Chondrocyte (in vitro differentiated cells): ENCODE measurements at regions not wholly inside any gene's neighbourhood (a gene's known extent, or its start where the extent isn't known, plus 50 kb on each side); places are given as distances from the start of the nearest gene placed in this dataset.

Experiments used
- DNase-seq: peaks from one replicate; pipeline ENCODE4 v3.0.0; 2021; ENCODE audit warnings: mixed read lengths, low spot score
- H3K27ac Mint-ChIP-seq: one replicate; pipeline ENCODE4 v1.8.0; 2021; ENCODE audit warnings: mild to moderate bottlenecking, moderate library complexity, mixed read lengths; ENCODE audit not compliant: unreplicated experiment
- H3K27me3 Mint-ChIP-seq: 2 replicates; pipeline ENCODE4 v1.8.0; 2021; ENCODE audit warnings: low read depth, mixed read lengths
- H3K36me3 Mint-ChIP-seq: 2 replicates; pipeline ENCODE4 v1.8.0; 2021; ENCODE audit warnings: low read depth, mixed read lengths
- H3K4me1 Mint-ChIP-seq: 2 replicates; pipeline ENCODE4 v1.8.0; 2021; ENCODE audit warnings: low read depth, mild to moderate bottlenecking, mixed read lengths
- H3K4me3 Mint-ChIP-seq: one replicate; pipeline ENCODE4 v1.8.0; 2021; ENCODE audit warnings: mild to moderate bottlenecking, moderate library complexity, mixed read lengths; ENCODE audit not compliant: unreplicated experiment
- H3K9me3 Mint-ChIP-seq: 2 replicates; pipeline ENCODE4 v1.8.0; 2021; ENCODE audit warnings: low read depth, mixed read lengths
- TF ChIP-seq, protein P1 (sequence below): fragments of 200-600 bp; sonication (generic); IDR thresholded peaks from 2 replicates; pipeline ENCODE4 v1.5.0; 2021; ENCODE audit warnings: antibody characterized with exemption, mild to moderate bottlenecking, moderate library complexity

DNA sequence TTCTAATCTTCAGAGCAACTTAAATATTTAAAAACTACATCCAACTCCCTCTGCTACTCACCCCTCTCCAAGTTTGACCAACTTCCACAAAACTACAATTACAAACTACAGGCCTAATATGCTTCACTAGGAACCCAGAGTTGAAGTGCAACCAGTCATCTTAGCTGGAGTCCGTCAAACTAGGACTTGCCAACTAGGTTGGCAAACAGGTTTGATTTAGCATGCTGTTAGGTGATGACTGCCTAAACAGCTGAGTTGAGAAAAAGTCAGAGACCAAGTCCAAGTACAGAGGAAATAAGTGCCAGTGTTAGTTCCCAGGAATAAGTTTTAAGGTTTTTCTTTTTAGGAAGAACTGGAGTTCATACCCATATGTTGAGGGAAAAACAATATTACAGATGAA is 1109.0 kb downstream of the TUSC7 start:
- Mint-ChIP-seq H3K4me1 (no peaks in the 10 kb centered on the region), H3K4me3 (no peak overlapping the region), H3K36me3 (no peaks in the 10 kb centered on the region), H3K27me3 (peaks cover 16% of the 10 kb centered on the region), H3K9me3 (peaks cover 4% of the 10 kb centered on the region), H3K27ac (no peak overlapping the region)
- DNase-seq = no peak
- TF ChIP-seq, protein P1, sequence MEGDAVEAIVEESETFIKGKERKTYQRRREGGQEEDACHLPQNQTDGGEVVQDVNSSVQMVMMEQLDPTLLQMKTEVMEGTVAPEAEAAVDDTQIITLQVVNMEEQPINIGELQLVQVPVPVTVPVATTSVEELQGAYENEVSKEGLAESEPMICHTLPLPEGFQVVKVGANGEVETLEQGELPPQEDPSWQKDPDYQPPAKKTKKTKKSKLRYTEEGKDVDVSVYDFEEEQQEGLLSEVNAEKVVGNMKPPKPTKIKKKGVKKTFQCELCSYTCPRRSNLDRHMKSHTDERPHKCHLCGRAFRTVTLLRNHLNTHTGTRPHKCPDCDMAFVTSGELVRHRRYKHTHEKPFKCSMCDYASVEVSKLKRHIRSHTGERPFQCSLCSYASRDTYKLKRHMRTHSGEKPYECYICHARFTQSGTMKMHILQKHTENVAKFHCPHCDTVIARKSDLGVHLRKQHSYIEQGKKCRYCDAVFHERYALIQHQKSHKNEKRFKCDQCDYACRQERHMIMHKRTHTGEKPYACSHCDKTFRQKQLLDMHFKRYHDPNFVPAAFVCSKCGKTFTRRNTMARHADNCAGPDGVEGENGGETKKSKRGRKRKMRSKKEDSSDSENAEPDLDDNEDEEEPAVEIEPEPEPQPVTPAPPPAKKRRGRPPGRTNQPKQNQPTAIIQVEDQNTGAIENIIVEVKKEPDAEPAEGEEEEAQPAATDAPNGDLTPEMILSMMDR = no peak

DNA sequence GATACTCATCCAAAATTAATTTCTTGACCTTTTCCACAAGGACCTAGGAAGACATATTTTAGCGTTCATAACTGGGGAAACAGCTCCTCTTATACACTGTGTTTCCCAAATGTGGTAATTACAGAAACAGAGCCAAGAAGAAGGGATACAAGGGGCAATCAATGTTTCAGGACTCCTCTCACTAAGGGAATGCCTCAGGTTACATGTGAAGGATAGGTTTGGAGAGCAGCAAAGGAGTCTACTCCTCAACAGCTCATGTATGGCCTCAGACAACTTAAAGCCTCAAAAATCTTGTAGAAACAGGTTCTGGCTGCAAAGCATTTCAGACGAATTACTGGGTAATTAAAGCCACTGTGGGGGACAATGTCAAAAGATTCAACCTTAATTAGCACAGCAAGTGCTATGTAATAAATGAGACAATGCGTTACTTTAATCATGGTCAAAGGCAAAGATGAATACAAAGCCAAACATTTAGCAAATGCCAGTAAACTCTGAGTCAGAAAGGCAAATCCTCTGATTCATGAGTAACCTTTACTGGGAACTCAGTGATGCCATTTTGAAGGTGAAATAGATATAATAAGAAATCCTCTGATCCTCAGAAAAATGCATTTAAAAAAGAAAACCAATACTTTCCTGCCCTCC is 1111.2 kb downstream of the TUSC7 start:
- H3K4me3 Mint-ChIP-seq = no peak overlapping the region
- no peak overlapping the region for H3K27ac Mint-ChIP-seq
- H3K9me3 Mint-ChIP-seq = peaks cover 4% of the 10 kb centered on the region
- no peak for DNase-seq
- no peaks in the 10 kb centered on the region for H3K36me3 Mint-ChIP-seq
- H3K27me3 Mint-ChIP-seq = peaks cover 18% of the 10 kb centered on the region
- TF ChIP-seq, protein P1 = no peak
- no peaks in the 10 kb centered on the region for H3K4me1 Mint-ChIP-seq

DNA sequence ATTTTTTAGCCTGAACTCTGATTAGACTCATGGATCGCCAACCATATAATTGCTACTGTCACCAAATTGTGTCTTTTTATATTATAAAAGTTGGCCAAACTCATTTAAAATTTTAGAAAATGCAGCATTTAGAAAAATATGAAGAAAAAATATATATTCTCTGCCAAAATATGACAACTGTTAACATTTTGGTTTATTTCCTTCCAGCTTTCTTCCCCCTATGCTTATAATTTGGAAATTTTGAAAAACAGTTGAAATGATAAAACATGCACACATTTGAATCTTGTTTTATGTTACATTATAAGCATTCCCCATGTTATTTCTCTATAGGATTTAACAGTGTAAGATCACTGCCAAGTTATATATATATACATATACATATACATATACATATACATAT is 1112.8 kb downstream of the TUSC7 start:
- Mint-ChIP-seq H3K4me1 (no peaks in the 10 kb centered on the region), H3K4me3 (no peak overlapping the region), H3K9me3 (peaks cover 4% of the 10 kb centered on the region), H3K27ac (no peak overlapping the region), H3K27me3 (peaks cover 21% of the 10 kb centered on the region), H3K36me3 (no peaks in the 10 kb centered on the region)
- TF ChIP-seq, protein P1 = no peak
- no peak for DNase-seq

DNA sequence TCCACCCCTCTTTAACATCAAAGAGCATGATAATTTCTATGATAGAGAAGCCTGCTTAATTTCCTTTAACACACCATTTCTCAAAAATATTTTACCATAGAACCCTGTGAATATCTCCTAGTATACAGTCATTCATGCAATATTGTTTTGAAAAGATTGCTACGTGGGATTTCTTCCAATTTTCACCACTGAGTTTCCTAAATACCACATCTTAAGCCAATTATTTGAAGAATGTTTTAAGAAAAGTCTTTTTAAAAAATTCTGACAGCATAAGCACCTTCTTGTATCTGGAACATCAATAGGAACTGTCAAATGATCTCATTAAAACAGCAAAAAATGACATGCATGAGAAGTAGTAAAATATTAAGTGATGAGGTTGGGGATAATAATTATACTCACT is 1126.7 kb downstream of the TUSC7 start:
- Mint-ChIP-seq H3K27me3 (peaks cover 7% of the 10 kb centered on the region), H3K4me3 (no peak overlapping the region), H3K36me3 (peaks cover 2% of the 10 kb centered on the region), H3K27ac (no peak overlapping the region), H3K9me3 (no peaks in the 10 kb centered on the region), H3K4me1 (peaks cover 5% of the 10 kb centered on the region)
- TF ChIP-seq, protein P1 = no peak
- no peak for DNase-seq

DNA sequence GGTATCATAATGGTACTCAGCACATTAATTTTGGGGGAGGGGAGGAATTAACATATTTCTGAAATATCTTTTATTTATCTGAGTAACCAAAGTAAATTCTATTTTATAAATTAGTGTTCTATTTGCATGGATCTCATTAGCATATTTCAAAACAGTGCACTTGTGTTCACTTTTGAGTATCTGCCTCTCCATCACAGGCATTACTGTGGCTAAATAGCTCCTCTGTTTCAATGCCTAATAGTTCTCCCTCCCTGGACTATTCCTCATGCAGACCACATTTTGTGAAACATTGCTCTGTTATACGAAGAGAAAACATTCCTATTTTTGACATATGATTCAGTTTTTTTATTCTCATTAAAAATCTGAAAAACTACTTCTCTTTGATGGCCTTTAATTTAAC is 1127.8 kb downstream of the TUSC7 start:
- Mint-ChIP-seq H3K27me3 (peaks cover 7% of the 10 kb centered on the region), H3K4me1 (peaks cover 5% of the 10 kb centered on the region), H3K27ac (no peak overlapping the region), H3K9me3 (no peaks in the 10 kb centered on the region), H3K36me3 (no peaks in the 10 kb centered on the region), H3K4me3 (no peak overlapping the region)
- no peak for DNase-seq
- TF ChIP-seq, protein P1 = no peak
